Upper lobe of right lung (tissue), 1 donor: ENCODE measurements at regions not wholly inside any gene's neighbourhood (a gene's known extent, or its start where the extent isn't known, plus 50 kb on each side); places are given as distances from the start of the nearest gene placed in this dataset.

Experiments
- ATAC-seq: fragments of 200-7000 bp; cut with Tn5 transposase; one replicate; pipeline ENCODE4 v1.9.1; 2020; ENCODE audit warnings: mild to moderate bottlenecking, moderate library complexity
- DNase-seq: peaks from one replicate; pipeline ENCODE4 v3.0.0-alpha.2; 2020
- H3K27ac ChIP-seq: fragments of 200-600 bp; one replicate; pipeline ENCODE4 v1.8.0; 2022
- H3K27me3 ChIP-seq: fragments of 200-600 bp; one replicate; pipeline ENCODE4 v1.8.0; 2022; ENCODE audit warnings: mild to moderate bottlenecking
- H3K36me3 ChIP-seq: fragments of 200-600 bp; one replicate; pipeline ENCODE4 v1.8.0; 2022
- H3K4me1 ChIP-seq: fragments of 200-600 bp; one replicate; pipeline ENCODE4 v1.8.0; 2022
- H3K4me3 ChIP-seq: fragments of 200-600 bp; one replicate; pipeline ENCODE4 v1.8.0; 2022; ENCODE audit warnings: mild to moderate bottlenecking
- H3K9me3 ChIP-seq: fragments of 200-600 bp; one replicate; pipeline ENCODE4 v1.8.0; 2022
- intact Hi-C: fragments of 100-400 bp; cut with DNase I; formaldehyde crosslinking; loops from one replicate; pipeline ENCODE4 v1.11.0; 2022
- TF ChIP-seq, protein P1 (sequence below): fragments of 200-600 bp; IDR thresholded peaks from one replicate; pipeline ENCODE4 v1.8.0; 2022; ENCODE audit warnings: antibody characterized with exemption
- donor health status: DM: no; HTN: yes; CAD: no; lungs with severe emphysema.

DNA sequence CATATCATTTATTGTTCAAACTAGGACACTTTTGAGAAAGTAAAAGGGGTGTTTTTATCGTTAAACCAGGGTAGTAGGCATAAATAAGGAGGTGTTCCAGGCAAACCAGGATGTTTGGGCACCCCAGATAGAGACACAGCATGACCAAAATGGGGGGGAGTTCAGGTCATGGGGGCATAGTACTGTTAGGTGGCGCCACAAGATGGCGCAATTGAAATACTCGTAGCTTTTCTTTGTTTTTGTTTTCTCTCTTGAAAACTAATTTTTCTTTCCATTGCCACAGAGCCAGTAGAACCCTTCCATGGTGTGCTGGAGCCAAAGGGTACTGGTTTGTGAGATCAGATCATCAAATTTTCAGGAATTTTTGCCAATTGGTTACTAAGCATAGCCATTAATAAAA lies 283.4 kb downstream of the BCOR start:
- intact Hi-C loops: no loop called here
- Histone ChIP-seq H3K4me3 (no peak overlapping the region), H3K36me3 (no peaks in the 10 kb centered on the region), H3K9me3 (no peaks in the 10 kb centered on the region), H3K27ac (no peak overlapping the region), H3K4me1 (peaks cover 3% of the 10 kb centered on the region), H3K27me3 (no peaks in the 10 kb centered on the region)
- TF ChIP-seq, protein P1, sequence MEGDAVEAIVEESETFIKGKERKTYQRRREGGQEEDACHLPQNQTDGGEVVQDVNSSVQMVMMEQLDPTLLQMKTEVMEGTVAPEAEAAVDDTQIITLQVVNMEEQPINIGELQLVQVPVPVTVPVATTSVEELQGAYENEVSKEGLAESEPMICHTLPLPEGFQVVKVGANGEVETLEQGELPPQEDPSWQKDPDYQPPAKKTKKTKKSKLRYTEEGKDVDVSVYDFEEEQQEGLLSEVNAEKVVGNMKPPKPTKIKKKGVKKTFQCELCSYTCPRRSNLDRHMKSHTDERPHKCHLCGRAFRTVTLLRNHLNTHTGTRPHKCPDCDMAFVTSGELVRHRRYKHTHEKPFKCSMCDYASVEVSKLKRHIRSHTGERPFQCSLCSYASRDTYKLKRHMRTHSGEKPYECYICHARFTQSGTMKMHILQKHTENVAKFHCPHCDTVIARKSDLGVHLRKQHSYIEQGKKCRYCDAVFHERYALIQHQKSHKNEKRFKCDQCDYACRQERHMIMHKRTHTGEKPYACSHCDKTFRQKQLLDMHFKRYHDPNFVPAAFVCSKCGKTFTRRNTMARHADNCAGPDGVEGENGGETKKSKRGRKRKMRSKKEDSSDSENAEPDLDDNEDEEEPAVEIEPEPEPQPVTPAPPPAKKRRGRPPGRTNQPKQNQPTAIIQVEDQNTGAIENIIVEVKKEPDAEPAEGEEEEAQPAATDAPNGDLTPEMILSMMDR: peak; percentile 48
- ATAC-seq (peak; percentile 60), DNase-seq (no peak)

DNA sequence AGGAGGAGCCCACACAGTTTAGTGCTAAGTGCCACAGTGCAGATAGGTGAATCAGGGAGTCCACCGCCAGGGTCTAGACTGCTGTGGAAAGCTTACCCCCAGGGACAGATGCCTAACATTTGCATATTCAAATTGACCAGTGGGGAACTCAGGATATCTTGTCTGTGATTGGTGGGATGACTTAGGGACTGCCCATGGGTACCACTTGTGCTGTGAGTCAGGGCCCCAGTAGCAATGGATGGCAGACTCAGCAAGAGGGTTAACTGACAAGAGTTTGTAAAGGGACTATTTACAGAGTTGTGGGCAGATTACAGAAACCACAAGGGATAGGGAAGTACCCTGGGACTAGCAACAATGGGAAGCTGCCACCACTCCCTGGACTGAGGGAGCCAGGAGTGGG lies 282.1 kb downstream of the BCOR start:
- H3K4me1 ChIP-seq: peaks cover 3% of the 10 kb centered on the region
- no peaks in the 10 kb centered on the region for H3K27me3 ChIP-seq
- DNase-seq (no peak), ATAC-seq (peak; percentile 43)
- no peaks in the 10 kb centered on the region for H3K9me3 ChIP-seq
- TF ChIP-seq, protein P1: no peak
- no peaks in the 10 kb centered on the region for H3K36me3 ChIP-seq
- intact Hi-C loops: no loop called here
- no peak overlapping the region for H3K4me3 ChIP-seq
- no peak overlapping the region for H3K27ac ChIP-seq

DNA sequence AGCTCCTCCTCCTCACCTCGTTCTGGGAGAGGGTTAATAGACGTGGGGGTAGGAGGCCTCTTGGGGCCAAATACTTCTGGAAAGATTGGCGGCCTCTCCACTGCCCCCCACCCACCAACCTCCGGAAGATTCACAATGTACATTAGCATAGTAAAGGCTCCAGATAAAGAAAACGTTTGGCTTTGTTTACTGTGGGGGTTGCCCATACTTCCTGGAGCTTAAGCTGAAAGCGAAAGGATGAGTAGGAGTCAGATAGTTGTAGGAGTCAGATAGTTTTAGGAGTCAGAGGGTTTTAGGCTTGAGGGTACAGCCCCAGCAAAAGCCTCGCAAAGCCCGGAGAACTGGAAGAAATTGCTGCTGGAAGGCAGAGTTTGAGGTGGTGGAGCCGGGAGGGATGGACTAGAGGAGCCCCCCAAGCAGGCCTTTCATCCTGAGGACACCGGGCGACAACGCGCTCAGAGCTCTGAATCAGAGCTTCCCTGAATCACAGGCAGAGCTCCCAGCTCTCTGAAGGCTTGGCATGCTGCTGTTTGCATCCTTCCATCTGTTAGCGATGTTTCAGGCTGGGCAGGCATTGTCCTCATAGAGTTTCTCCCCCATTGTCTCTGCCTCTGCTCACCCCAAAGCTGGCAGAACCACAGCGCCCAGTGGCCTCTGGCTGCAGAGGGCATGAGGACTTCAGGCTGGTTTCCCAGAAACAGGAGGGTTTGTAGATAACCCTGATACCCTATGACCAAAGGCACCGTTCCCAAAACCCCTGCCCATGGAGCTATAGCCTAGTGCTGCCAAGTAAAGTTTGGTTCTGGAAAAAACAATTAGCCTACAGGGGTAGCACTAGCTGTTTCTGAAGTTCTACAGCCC lies 280.7 kb downstream of the BCOR start:
- H3K27me3 ChIP-seq: no peaks in the 10 kb centered on the region
- no peaks in the 10 kb centered on the region for H3K36me3 ChIP-seq
- no peak overlapping the region for H3K27ac ChIP-seq
- TF ChIP-seq, protein P1: no peak
- no peak for DNase-seq
- ATAC-seq: no peak
- H3K4me1 ChIP-seq: peaks cover 3% of the 10 kb centered on the region
- intact Hi-C loops: no loop called here
- no peak overlapping the region for H3K4me3 ChIP-seq
- H3K9me3 ChIP-seq: no peaks in the 10 kb centered on the region

DNA sequence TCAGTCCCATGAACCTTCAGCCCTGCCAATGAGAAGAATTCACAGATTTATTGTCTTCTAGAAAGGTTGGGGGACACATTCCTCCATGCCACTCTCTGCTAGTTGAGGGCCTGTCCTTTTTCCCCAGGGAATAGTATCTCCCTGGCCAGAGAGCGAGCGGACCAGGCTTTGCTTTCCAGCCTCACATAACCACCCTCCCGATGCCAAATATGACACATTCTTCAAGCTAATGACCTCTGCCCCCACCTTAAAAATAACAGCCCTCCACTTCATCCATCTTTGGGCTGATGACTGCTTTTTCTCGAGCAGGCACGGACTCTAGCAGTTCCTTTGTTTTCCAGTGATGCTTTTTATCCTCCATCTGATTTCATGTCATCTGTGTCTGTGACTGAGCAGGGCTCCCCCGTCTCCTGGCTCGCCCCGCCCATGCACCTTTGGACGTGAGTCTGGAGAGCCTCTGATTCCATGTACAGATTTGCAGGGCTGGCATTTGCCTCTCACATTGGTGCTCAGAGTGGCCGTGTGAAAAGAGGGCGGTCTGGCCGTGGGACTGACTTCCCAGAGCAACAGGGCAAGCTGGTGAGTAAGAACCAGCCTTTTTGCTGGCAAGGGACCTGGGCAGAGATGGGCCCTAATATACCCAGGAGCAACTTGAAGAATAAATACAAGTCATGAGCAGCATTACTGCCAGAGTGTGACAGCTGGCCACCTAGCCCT lies 279.8 kb downstream of the BCOR start:
- Histone ChIP-seq H3K36me3 (no peaks in the 10 kb centered on the region), H3K4me1 (peaks cover 3% of the 10 kb centered on the region), H3K27me3 (no peaks in the 10 kb centered on the region), H3K4me3 (no peak overlapping the region), H3K9me3 (no peaks in the 10 kb centered on the region), H3K27ac (no peak overlapping the region)
- TF ChIP-seq, protein P1: no peak
- no peak for ATAC-seq
- DNase-seq: no peak
- intact Hi-C loops: no loop called here

DNA sequence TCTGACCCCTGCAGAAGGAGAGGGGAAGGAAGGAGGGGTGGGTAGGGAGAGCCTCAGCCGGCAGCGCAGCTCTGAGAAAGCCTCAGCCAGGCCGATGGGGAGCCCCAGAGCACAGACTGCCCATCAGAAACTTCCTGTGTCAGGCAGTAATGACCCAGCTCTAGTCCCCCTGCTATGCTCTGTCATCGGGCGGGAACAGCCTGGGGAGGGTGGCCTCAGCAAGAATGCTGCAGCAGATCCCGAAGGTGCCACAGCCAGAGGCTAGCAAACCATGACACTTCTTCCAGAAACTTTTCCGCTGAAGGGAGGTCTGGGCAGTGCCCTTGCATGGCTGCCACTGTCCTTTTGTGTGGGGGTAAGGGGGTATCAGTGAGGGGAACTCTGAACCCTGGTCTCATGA lies 279.0 kb downstream of the BCOR start:
- Histone ChIP-seq H3K27ac (no peak overlapping the region), H3K9me3 (no peaks in the 10 kb centered on the region), H3K27me3 (no peaks in the 10 kb centered on the region), H3K4me3 (no peak overlapping the region), H3K36me3 (no peaks in the 10 kb centered on the region), H3K4me1 (peaks cover 3% of the 10 kb centered on the region)
- intact Hi-C loops: no loop called here
- TF ChIP-seq, protein P1: no peak
- no peak for DNase-seq
- ATAC-seq: no peak
